ENCODE measurements at regions not wholly inside any gene's neighbourhood (a gene's known extent, or its start where the extent isn't known, plus 50 kb on each side); places are given as distances from the start of the nearest gene placed in this dataset.

- Histone ChIP-seq H3K36me3 (no peaks in the 10 kb centered on the region), H3K4me1 (no peaks in the 10 kb centered on the region), H4K20me1 (no peaks in the 10 kb centered on the region), H3K4me2 (no peak overlapping the region), H3K27ac (no peak overlapping the region), H3K27me3 (no peaks in the 10 kb centered on the region), H3K4me3 (no peak overlapping the region), H3K9me3 (replicated peaks in 1 of 11) (no peaks in the 10 kb centered on the region), H3K9ac (no peak overlapping the region)
- no peak for TF ChIP-seq Cebpa-rat (IDR thresholded peaks at IDR 0.05)
These were observed 111.9 kb upstream of the AGTR1 start for GRCh38 chr3:148585671-148586379.

GRCh38 chr3:148588291-148588690 lies 109.4 kb upstream of the AGTR1 start:
- no peak overlapping the region for H3K4me2 ChIP-seq
- H3K27ac ChIP-seq, result no peak overlapping the region
- no peaks in the 10 kb centered on the region for H3K4me1 ChIP-seq
- no peak overlapping the region for H3K9ac ChIP-seq
- no peaks in the 10 kb centered on the region for H4K20me1 ChIP-seq
- H3K9me3 ChIP-seq (replicated peaks in 1 of 11), result no peaks in the 10 kb centered on the region
- H3K27me3 ChIP-seq, result no peaks in the 10 kb centered on the region
- TF ChIP-seq Cebpa-rat (IDR thresholded peaks at IDR 0.05), result no peak
- no peaks in the 10 kb centered on the region for H3K36me3 ChIP-seq
- no peak overlapping the region for H3K4me3 ChIP-seq

GRCh38 chr3:148591525-148591924 lies 106.2 kb upstream of the AGTR1 start:
- no peak overlapping the region for H3K9ac ChIP-seq
- H3K36me3 ChIP-seq, result no peaks in the 10 kb centered on the region
- H4K20me1 ChIP-seq, result no peaks in the 10 kb centered on the region
- no peaks in the 10 kb centered on the region for H3K27me3 ChIP-seq
- H3K4me2 ChIP-seq, result no peak overlapping the region
- no peaks in the 10 kb centered on the region for H3K9me3 ChIP-seq (replicated peaks in 1 of 11)
- no peak overlapping the region for H3K27ac ChIP-seq
- H3K4me1 ChIP-seq, result no peaks in the 10 kb centered on the region
- TF ChIP-seq Cebpa-rat (IDR thresholded peaks at IDR 0.05), result no peak
- H3K4me3 ChIP-seq, result no peak overlapping the region

- Histone ChIP-seq H3K4me1 (no peaks in the 10 kb centered on the region), H3K9me3 (replicated peaks in 1 of 11) (no peaks in the 10 kb centered on the region), H3K9ac (no peak overlapping the region), H3K36me3 (no peaks in the 10 kb centered on the region), H3K4me3 (no peak overlapping the region), H3K4me2 (no peak overlapping the region), H4K20me1 (no peaks in the 10 kb centered on the region), H3K27me3 (no peaks in the 10 kb centered on the region), H3K27ac (no peak overlapping the region)
- no peak for TF ChIP-seq Cebpa-rat (IDR thresholded peaks at IDR 0.05)
These were observed 99.1 kb upstream of the AGTR1 start for GRCh38 chr3:148598619-148599018.

GRCh38 chr3:148599481-148599880 lies 98.2 kb upstream of the AGTR1 start:
- Histone ChIP-seq H3K9me3 (replicated peaks in 1 of 11) (no peaks in the 10 kb centered on the region), H4K20me1 (no peaks in the 10 kb centered on the region), H3K27ac (no peak overlapping the region), H3K4me1 (no peaks in the 10 kb centered on the region), H3K27me3 (no peaks in the 10 kb centered on the region), H3K36me3 (no peaks in the 10 kb centered on the region), H3K4me3 (no peak overlapping the region), H3K4me2 (no peak overlapping the region), H3K9ac (no peak overlapping the region)
- TF ChIP-seq Cebpa-rat (IDR thresholded peaks at IDR 0.05), result no peak

- Histone ChIP-seq H3K4me3 (no peak overlapping the region), H3K36me3 (no peaks in the 10 kb centered on the region), H3K9ac (no peak overlapping the region), H4K20me1 (no peaks in the 10 kb centered on the region), H3K4me2 (no peak overlapping the region), H3K27ac (no peak overlapping the region), H3K27me3 (no peaks in the 10 kb centered on the region), H3K9me3 (replicated peaks in 1 of 11) (no peaks in the 10 kb centered on the region), H3K4me1 (no peaks in the 10 kb centered on the region)
- no peak for TF ChIP-seq Cebpa-rat (IDR thresholded peaks at IDR 0.05)
These were observed 97.3 kb upstream of the AGTR1 start for GRCh38 chr3:148600440-148600839.

GRCh38 chr3:148600902-148601765 lies 96.6 kb upstream of the AGTR1 start:
- Histone ChIP-seq H3K9ac (no peak overlapping the region), H3K27me3 (no peaks in the 10 kb centered on the region), H3K4me2 (no peak overlapping the region), H3K36me3 (no peaks in the 10 kb centered on the region), H3K4me3 (no peak overlapping the region), H3K27ac (no peak overlapping the region), H3K9me3 (replicated peaks in 1 of 11) (no peaks in the 10 kb centered on the region), H3K4me1 (no peaks in the 10 kb centered on the region), H4K20me1 (no peaks in the 10 kb centered on the region)
- no peak for TF ChIP-seq Cebpa-rat (IDR thresholded peaks at IDR 0.05)

GRCh38 chr3:148601766-148602685 lies 95.7 kb upstream of the AGTR1 start:
- H3K27ac ChIP-seq, result no peak overlapping the region
- no peak overlapping the region for H3K4me3 ChIP-seq
- no peak overlapping the region for H3K9ac ChIP-seq
- no peak for TF ChIP-seq Cebpa-rat (IDR thresholded peaks at IDR 0.05)
- no peaks in the 10 kb centered on the region for H3K4me1 ChIP-seq
- H3K4me2 ChIP-seq, result no peak overlapping the region
- H4K20me1 ChIP-seq, result no peaks in the 10 kb centered on the region
- no peaks in the 10 kb centered on the region for H3K9me3 ChIP-seq (replicated peaks in 1 of 11)
- H3K27me3 ChIP-seq, result no peaks in the 10 kb centered on the region
- no peaks in the 10 kb centered on the region for H3K36me3 ChIP-seq
